DOHH2 (cell line): ENCODE measurements at regions not wholly inside any gene's neighbourhood (a gene's known extent, or its start where the extent isn't known, plus 50 kb on each side); places are given as distances from the start of the nearest gene placed in this dataset.

Experiments used
- CTCF ChIP-seq: fragments of 200-600 bp; sonication (generic); IDR thresholded peaks from one replicate; pipeline ENCODE4 v1.5.1; 2014; ENCODE audit warnings: antibody characterized with exemption, mild to moderate bottlenecking, low read depth, low read length; ENCODE audit not compliant: poor library complexity, severe bottlenecking
- EZH2phosphoT487 ChIP-seq: fragments of 200-600 bp; sonication (generic); IDR thresholded peaks from 2 replicates; pipeline ENCODE4 v1.6.1; 2017; ENCODE audit warnings: borderline replicate concordance, mild to moderate bottlenecking, antibody characterized with exemption, low read length, moderate library complexity, mixed read lengths

- TF ChIP-seq CTCF: no peak
- no peak for TF ChIP-seq EZH2phosphoT487
Measured at GRCh38 chr10:84991301-84991700, 662.9 kb downstream of the CCSER2 start.
